ENCODE measurements at regions not wholly inside any gene's neighbourhood (a gene's known extent, or its start where the extent isn't known, plus 50 kb on each side); places are given as distances from the start of the nearest gene placed in this dataset.

DNA sequence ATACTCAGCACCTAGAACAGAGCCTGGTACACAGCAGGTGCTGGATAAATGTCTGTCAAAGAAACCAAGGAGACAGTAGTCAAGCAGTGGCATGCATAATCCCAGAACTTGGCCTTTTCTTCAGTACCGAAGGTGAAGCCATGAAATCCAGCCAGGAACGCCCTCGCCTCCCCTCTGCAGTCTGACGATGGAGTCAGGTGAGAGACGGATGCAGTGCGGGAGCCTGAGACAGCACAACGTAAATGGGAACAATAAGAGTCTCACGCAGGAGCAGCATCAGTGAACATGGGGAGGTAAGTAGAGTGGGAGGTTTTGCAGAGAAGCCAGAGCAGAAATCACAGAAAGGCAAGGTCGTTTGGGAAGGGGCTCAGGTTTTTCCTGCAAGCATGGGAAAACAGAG, 389.3 kb upstream of the MYT1L start:
- TF ChIP-seq CTCF (IDR thresholded peaks at IDR 0.05): no peak
- no peak for TF ChIP-seq POLR2A (IDR thresholded peaks at IDR 0.05)
- no peak for TF ChIP-seq POLR2AphosphoS5 (IDR thresholded peaks at IDR 0.05)

Measured in sigmoid colon (tissue), 4 donors.